H1 (cell line): ENCODE measurements at regions not wholly inside any gene's neighbourhood (a gene's known extent, or its start where the extent isn't known, plus 50 kb on each side); places are given as distances from the start of the nearest gene placed in this dataset. TPM values are rescaled to one million over a fixed set of nuclear protein-coding genes. Genes with fewer than 3 reads are reported as not detected.

Source experiments
- microRNA-seq, 2 experiments: library from miRNA; unstranded; fragments of <30 nt; microRNA quantifications; one replicate each; pipeline versions ENCODE4 to v1.2.0, GENCODE V29; 2016 to 2020; ENCODE audit warnings: borderline microRNAs expressed in 2 of 2, borderline number of aligned reads in 2 of 2, borderline replicate concordance in 1 of 2
- small RNA-seq: library from polyadenylated mRNA; stranded (forward); fragments of <200 nt; extraction: miRNeasy Mini kit (QIAGEN cat#:217004); gene quantifications from one replicate; pipeline ENCODE3, GENCODE V24; 2013; ENCODE audit not compliant: insufficient read depth

Small RNA genes lying in the stretch of these regions (microRNA-seq; reads per million reads assigned to microRNA genes)
- 0 reads per million in 2 experiments for gene MIR4527

Small RNA genes lying in the stretch of these regions (small RNA-seq; reads per million reads assigned to genes)
- gene MIR4527 = not detected
